ENCODE measurements at regions not wholly inside any gene's neighbourhood (a gene's known extent, or its start where the extent isn't known, plus 50 kb on each side); places are given as distances from the start of the nearest gene placed in this dataset.

GRCh38 chr16:59545721-59546120 lies 811.6 kb upstream of the GOT2 start:
- DNase-seq (ENCODE audit: extremely low spot score, unreplicated experiment): no peak
- no peaks in the 10 kb centered on the region for H3K9me3 Mint-ChIP-seq (ENCODE audit: unreplicated experiment)
- no peaks in the 10 kb centered on the region for H3K27me3 Mint-ChIP-seq (ENCODE audit: unreplicated experiment)
- no peaks in the 10 kb centered on the region for H3K36me3 Mint-ChIP-seq (ENCODE audit: unreplicated experiment)
- H3K4me3 Mint-ChIP-seq (ENCODE audit: unreplicated experiment): no peak overlapping the region
- H3K27ac Mint-ChIP-seq (ENCODE audit: unreplicated experiment): no peak overlapping the region
- no peak for TF ChIP-seq CTCF (IDR thresholded peaks at IDR 0.05)
- H3K4me1 Mint-ChIP-seq (ENCODE audit: unreplicated experiment): peaks cover 27% of the 10 kb centered on the region

GRCh38 chr16:59543641-59544040 lies 809.5 kb upstream of the GOT2 start:
- no peak for DNase-seq (ENCODE audit: extremely low spot score, unreplicated experiment)
- peaks cover 27% of the 10 kb centered on the region for H3K4me1 Mint-ChIP-seq (ENCODE audit: unreplicated experiment)
- H3K9me3 Mint-ChIP-seq (ENCODE audit: unreplicated experiment): no peaks in the 10 kb centered on the region
- H3K4me3 Mint-ChIP-seq (ENCODE audit: unreplicated experiment): no peak overlapping the region
- no peaks in the 10 kb centered on the region for H3K27me3 Mint-ChIP-seq (ENCODE audit: unreplicated experiment)
- H3K27ac Mint-ChIP-seq (ENCODE audit: unreplicated experiment): no peak overlapping the region
- TF ChIP-seq CTCF (IDR thresholded peaks at IDR 0.05): no peak
- no peaks in the 10 kb centered on the region for H3K36me3 Mint-ChIP-seq (ENCODE audit: unreplicated experiment)

GRCh38 chr16:59540621-59541020 lies 806.5 kb upstream of the GOT2 start:
- peak; percentile 44 for DNase-seq (ENCODE audit: extremely low spot score, unreplicated experiment)
- H3K36me3 Mint-ChIP-seq (ENCODE audit: unreplicated experiment): no peaks in the 10 kb centered on the region

GRCh38 chr16:59535298-59535697 lies 801.2 kb upstream of the GOT2 start:
- no peak for DNase-seq (ENCODE audit: extremely low spot score, unreplicated experiment)
- TF ChIP-seq CTCF (IDR thresholded peaks at IDR 0.05): no peak
- Mint-ChIP-seq H3K27me3 (ENCODE audit: unreplicated experiment) (peaks cover 2% of the 10 kb centered on the region), H3K27ac (ENCODE audit: unreplicated experiment) (no peak overlapping the region), H3K9me3 (ENCODE audit: unreplicated experiment) (peaks cover 11% of the 10 kb centered on the region), H3K36me3 (ENCODE audit: unreplicated experiment) (no peaks in the 10 kb centered on the region), H3K4me1 (ENCODE audit: unreplicated experiment) (peaks cover 1% of the 10 kb centered on the region), H3K4me3 (ENCODE audit: unreplicated experiment) (no peak overlapping the region)

More at GRCh38 chr16:59540621-59541020, 806.5 kb upstream of the GOT2 start:
- H3K9me3 Mint-ChIP-seq (ENCODE audit: unreplicated experiment): peaks cover 6% of the 10 kb centered on the region
- peaks cover 2% of the 10 kb centered on the region for H3K27me3 Mint-ChIP-seq (ENCODE audit: unreplicated experiment)
- TF ChIP-seq CTCF (IDR thresholded peaks at IDR 0.05): no peak
- H3K4me3 Mint-ChIP-seq (ENCODE audit: unreplicated experiment): no peak overlapping the region
- no peak overlapping the region for H3K27ac Mint-ChIP-seq (ENCODE audit: unreplicated experiment)
- peaks cover 22% of the 10 kb centered on the region for H3K4me1 Mint-ChIP-seq (ENCODE audit: unreplicated experiment)

GRCh38 chr16:59527206-59527997 lies 793.3 kb upstream of the GOT2 start:
- Mint-ChIP-seq H3K9me3 (ENCODE audit: unreplicated experiment) (no peaks in the 10 kb centered on the region), H3K4me1 (ENCODE audit: unreplicated experiment) (peaks cover 25% of the 10 kb centered on the region), H3K4me3 (ENCODE audit: unreplicated experiment) (peak overlapping the region; percentile 40), H3K27me3 (ENCODE audit: unreplicated experiment) (no peaks in the 10 kb centered on the region), H3K36me3 (ENCODE audit: unreplicated experiment) (no peaks in the 10 kb centered on the region), H3K27ac (ENCODE audit: unreplicated experiment) (peak overlapping the region; percentile 47)
- DNase-seq (ENCODE audit: extremely low spot score, unreplicated experiment): no peak
- TF ChIP-seq CTCF (IDR thresholded peaks at IDR 0.05): no peak
